CD4-positive, alpha-beta T cell (primary cell): ENCODE measurements at regions not wholly inside any gene's neighbourhood (a gene's known extent, or its start where the extent isn't known, plus 50 kb on each side); places are given as distances from the start of the nearest gene placed in this dataset.

ENCODE experiments used
- ATAC-seq: fragments of 200-7000 bp; cut with Tn5 transposase; one replicate; pipeline ENCODE4 v1.10.0; 2022; ENCODE audit warnings: mild to moderate bottlenecking; ENCODE audit not compliant: poor library complexity
- CTCF ChIA-PET: fragments of 350-600 bp; sonication (Branson Sonifier 250); formaldehyde crosslinking; loops from one replicate; lab custom pipeline; 2021; ENCODE audit warnings: antibody characterized with exemption, inconsistent platforms; lab: Charles Lee
- POLR2A ChIA-PET: fragments of 350-600 bp; sonication (Branson Sonifier 250); formaldehyde crosslinking; loops from one replicate; lab custom pipeline; 2021; ENCODE audit warnings: antibody characterized with exemption, inconsistent platforms; lab: Charles Lee
- DNase-seq, 14 experiments: peaks; one replicate each; pipeline ENCODE4 v3.0.0-alpha.2; 2013 to 2020; ENCODE audit warnings: mixed read lengths in 2 of 14
- H3K27ac ChIP-seq, 2 donors: one replicate each; pipeline versions ENCODE4 v1.5.1 to v1.7.0; 2013; ENCODE audit warnings: low read length in 2 of 2, low read depth in 1 of 2, mild to moderate bottlenecking in 1 of 2
- H3K27me3 ChIP-seq, 2 experiments: 1 replicate in 1 of 2; 2 replicates in 1 of 2; pipeline versions ENCODE4 v1.6.1 to v1.7.0; 2013; ENCODE audit warnings: low read length in 2 of 2, control low read depth in 1 of 2, mild to moderate bottlenecking in 1 of 2, moderate library complexity in 1 of 2; ENCODE audit not compliant: insufficient read depth in 2 of 2, control insufficient read depth in 1 of 2
- H3K36me3 ChIP-seq: one replicate; pipeline ENCODE4 v1.6.1; 2013; ENCODE audit warnings: low read length, control low read depth; ENCODE audit not compliant: insufficient read depth
- H3K4me1 ChIP-seq: one replicate; pipeline ENCODE4 v1.6.1; 2013; ENCODE audit warnings: low read length, control low read depth; ENCODE audit not compliant: insufficient read depth
- H3K4me3 ChIP-seq: one replicate; pipeline ENCODE4 v1.5.1; 2013; ENCODE audit warnings: mild to moderate bottlenecking, low read length, moderate library complexity
- H3K9me3 ChIP-seq, 2 experiments: 1 replicate in 1 of 2; 2 replicates in 1 of 2; pipeline versions ENCODE4 v1.6.1 to v1.7.0; 2013; ENCODE audit warnings: low read length in 2 of 2, mild to moderate bottlenecking in 2 of 2, control low read depth in 1 of 2, moderate library complexity in 1 of 2; ENCODE audit not compliant: control insufficient read depth in 1 of 2, insufficient read depth in 1 of 2
- H3K27ac Mint-ChIP-seq: one replicate; pipeline ENCODE4 v1.8.0; 2020; ENCODE audit warnings: mixed read lengths
- H3K27me3 Mint-ChIP-seq: one replicate; pipeline ENCODE4 v1.8.0; 2021; ENCODE audit warnings: mixed read lengths
- H3K36me3 Mint-ChIP-seq: one replicate; pipeline ENCODE4 v1.8.0; 2021; ENCODE audit warnings: low read depth, mixed read lengths
- H3K4me1 Mint-ChIP-seq: one replicate; pipeline ENCODE4 v1.8.0; 2021; ENCODE audit warnings: low read depth, mixed read lengths
- H3K4me3 Mint-ChIP-seq: one replicate; pipeline ENCODE4 v1.8.0; 2020; ENCODE audit warnings: mild to moderate bottlenecking, mixed read lengths
- H3K9me3 Mint-ChIP-seq: one replicate; pipeline ENCODE4 v1.8.0; 2020; ENCODE audit warnings: mixed read lengths
- intact Hi-C, 2 experiments: fragments of 100-400 bp; cut with DNase I in 1 of 2; cut with micrococcal nuclease in 1 of 2; formaldehyde crosslinking; loops; one replicate each; pipeline versions ENCODE4 v1.15.1 to v1.9.0; 2023 to 2025; cut with DNase I, micrococcal nuclease
- TF ChIP-seq, protein P1 (sequence below): fragments of 200-600 bp; IDR thresholded peaks from one replicate; pipeline ENCODE4 v1.8.0; 2022; ENCODE audit warnings: antibody characterized with exemption, mild to moderate bottlenecking

DNA sequence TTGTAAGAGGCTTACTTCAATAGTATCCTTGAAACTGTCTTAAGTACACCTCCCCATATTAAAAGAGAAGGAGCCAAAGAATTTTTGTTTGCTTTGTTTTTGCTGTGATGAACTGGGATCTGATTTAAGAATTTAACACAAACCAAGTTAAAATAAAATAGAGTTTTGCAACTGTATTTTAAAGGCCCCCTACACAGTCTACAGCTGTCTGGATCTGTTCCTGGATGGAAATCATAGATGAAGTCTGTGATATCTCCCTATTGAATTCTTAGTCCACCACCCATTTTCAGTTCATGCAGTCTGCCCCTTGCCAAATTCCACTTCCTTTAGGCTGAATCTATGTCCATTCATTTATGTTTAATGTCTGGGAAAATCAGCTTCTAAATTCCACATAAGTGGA lies 169.8 kb upstream of the MEOX2 start:
- Histone ChIP-seq H3K27me3 (no peaks in the 10 kb centered on the region), H3K36me3 (no peaks in the 10 kb centered on the region), H3K4me3 (no peak overlapping the region), H3K4me1 (no peaks in the 10 kb centered on the region), H3K9me3 (no peaks in the 10 kb centered on the region), H3K27ac (no peak overlapping the region)
- H3K27me3 Mint-ChIP-seq, result no peaks in the 10 kb centered on the region
- ChIA-PET CTCF (no interaction called here), POLR2A (no interaction called here)
- no peaks in the 10 kb centered on the region for H3K36me3 Mint-ChIP-seq
- intact Hi-C loops, result no loop called here
- no peak overlapping the region for H3K4me3 Mint-ChIP-seq
- no peaks in the 10 kb centered on the region for H3K4me1 Mint-ChIP-seq
- TF ChIP-seq, protein P1, sequence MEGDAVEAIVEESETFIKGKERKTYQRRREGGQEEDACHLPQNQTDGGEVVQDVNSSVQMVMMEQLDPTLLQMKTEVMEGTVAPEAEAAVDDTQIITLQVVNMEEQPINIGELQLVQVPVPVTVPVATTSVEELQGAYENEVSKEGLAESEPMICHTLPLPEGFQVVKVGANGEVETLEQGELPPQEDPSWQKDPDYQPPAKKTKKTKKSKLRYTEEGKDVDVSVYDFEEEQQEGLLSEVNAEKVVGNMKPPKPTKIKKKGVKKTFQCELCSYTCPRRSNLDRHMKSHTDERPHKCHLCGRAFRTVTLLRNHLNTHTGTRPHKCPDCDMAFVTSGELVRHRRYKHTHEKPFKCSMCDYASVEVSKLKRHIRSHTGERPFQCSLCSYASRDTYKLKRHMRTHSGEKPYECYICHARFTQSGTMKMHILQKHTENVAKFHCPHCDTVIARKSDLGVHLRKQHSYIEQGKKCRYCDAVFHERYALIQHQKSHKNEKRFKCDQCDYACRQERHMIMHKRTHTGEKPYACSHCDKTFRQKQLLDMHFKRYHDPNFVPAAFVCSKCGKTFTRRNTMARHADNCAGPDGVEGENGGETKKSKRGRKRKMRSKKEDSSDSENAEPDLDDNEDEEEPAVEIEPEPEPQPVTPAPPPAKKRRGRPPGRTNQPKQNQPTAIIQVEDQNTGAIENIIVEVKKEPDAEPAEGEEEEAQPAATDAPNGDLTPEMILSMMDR, result no peak
- no peak for DNase-seq
- peaks cover 8% of the 10 kb centered on the region for H3K9me3 Mint-ChIP-seq
- H3K27ac Mint-ChIP-seq, result no peak overlapping the region
- no peak for ATAC-seq

DNA sequence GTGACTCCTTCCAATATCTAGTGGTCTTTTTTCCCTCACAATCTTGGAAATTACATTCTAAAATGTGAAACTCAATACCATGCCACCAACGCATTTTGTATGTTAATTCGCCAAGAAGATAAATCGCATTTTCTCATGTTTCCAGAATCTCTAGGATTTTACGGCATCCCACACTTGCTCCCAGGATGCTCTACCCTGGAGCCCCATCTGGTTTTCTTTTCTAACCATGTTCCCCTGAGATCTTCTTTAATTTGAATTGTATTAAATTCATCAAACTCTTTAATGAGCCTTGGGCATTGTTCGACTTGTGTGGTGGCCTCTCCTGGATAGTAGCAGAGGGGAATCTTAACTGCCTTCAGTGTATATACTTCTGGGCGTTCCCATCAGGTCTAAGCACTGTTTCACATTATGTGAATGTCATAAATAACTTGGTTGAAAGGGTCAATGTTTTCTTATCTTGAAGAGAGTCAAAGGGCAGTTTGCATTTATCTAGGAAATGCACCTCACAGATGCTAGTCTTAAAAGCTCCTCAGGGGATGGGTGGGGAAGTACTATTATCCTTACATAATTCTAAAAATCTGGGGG lies 169.1 kb upstream of the MEOX2 start:
- no peaks in the 10 kb centered on the region for H3K27me3 ChIP-seq
- H3K27me3 Mint-ChIP-seq, result no peaks in the 10 kb centered on the region
- H3K4me3 Mint-ChIP-seq, result no peak overlapping the region

DNA sequence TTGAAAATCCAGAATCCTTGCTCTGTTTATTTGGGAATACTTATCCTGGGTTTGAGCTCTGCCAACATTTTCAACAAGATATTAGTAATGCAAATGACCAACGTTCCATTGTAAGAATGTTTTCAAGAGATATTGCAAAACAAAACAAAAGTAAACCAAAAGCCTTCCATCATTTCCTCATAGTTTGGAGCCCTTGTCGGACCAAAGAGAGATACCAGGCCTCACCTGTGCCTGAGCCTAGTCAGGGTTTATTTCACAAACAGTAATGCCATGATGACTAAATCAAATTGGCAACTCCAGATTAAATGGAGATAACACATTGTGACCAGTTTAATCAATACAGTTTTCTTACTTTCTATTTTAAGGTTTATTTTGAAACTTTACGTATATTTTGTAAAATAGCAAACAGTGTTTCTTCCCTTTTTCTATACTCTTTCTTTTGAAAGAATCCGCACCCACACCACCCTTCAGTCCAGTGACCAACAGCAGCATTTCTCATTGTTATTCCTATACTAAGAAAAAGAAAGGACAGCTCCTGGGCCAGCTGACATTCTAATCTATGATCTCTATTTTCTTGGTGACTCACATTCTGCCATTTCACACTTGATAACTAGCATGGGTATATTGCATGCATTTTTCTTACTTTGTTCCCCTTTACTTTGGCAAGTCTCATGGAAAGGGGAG lies 168.5 kb upstream of the MEOX2 start:
- CTCF ChIA-PET, result no interaction called here
- H3K4me1 ChIP-seq, result no peaks in the 10 kb centered on the region
- H3K9me3 ChIP-seq, result no peaks in the 10 kb centered on the region
- intact Hi-C loops, result no loop called here
- TF ChIP-seq, protein P1, result no peak
- Mint-ChIP-seq H3K4me1 (no peaks in the 10 kb centered on the region), H3K36me3 (no peaks in the 10 kb centered on the region), H3K9me3 (peaks cover 8% of the 10 kb centered on the region), H3K27me3 (no peaks in the 10 kb centered on the region), H3K27ac (no peak overlapping the region), H3K4me3 (no peak overlapping the region)
- H3K27ac ChIP-seq, result no peak overlapping the region
- ATAC-seq (no peak), DNase-seq (no peak)
- H3K4me3 ChIP-seq, result no peak overlapping the region
- POLR2A ChIA-PET, result no interaction called here
- H3K36me3 ChIP-seq, result no peaks in the 10 kb centered on the region
- no peaks in the 10 kb centered on the region for H3K27me3 ChIP-seq

More for the DNA sequence above, 169.1 kb upstream of the MEOX2 start:
- H3K4me1 Mint-ChIP-seq, result no peaks in the 10 kb centered on the region
- H3K27ac ChIP-seq, result no peak overlapping the region
- H3K36me3 ChIP-seq, result no peaks in the 10 kb centered on the region
- no peaks in the 10 kb centered on the region for H3K9me3 ChIP-seq
- no peaks in the 10 kb centered on the region for H3K4me1 ChIP-seq
- CTCF ChIA-PET, result no interaction called here
- TF ChIP-seq, protein P1, result no peak
- H3K36me3 Mint-ChIP-seq, result no peaks in the 10 kb centered on the region
- POLR2A ChIA-PET, result no interaction called here
- H3K9me3 Mint-ChIP-seq, result peaks cover 8% of the 10 kb centered on the region
- no peak for ATAC-seq
- no peak for DNase-seq
- no peak overlapping the region for H3K27ac Mint-ChIP-seq
- no peak overlapping the region for H3K4me3 ChIP-seq
- intact Hi-C loops, result no loop called here
